Kidney glomerular epithelial cell (primary cell): ENCODE measurements at regions not wholly inside any gene's neighbourhood (a gene's known extent, or its start where the extent isn't known, plus 50 kb on each side); places are given as distances from the start of the nearest gene placed in this dataset.
"Not testable (repeated sequence)": the region's sequence is repeated elsewhere in the genome, so short reads cannot be mapped to it uniquely, and the experiment has no call there.

Experiments
- DNase-seq: peaks from one replicate; lab custom pipeline; 2025; lab: John Stamatoyannopoulos, UW

GRCh38 chr1:190000365-190000872, 477.2 kb downstream of the BRINP3 start:
- DNase-seq: no peak

GRCh38 chr1:190001187-190001586, 476.5 kb downstream of the BRINP3 start:
- no peak for DNase-seq

- no peak for DNase-seq
Observed at GRCh38 chr1:190003376-190003775, 474.3 kb downstream of the BRINP3 start.

GRCh38 chr1:190011585-190011984, 466.1 kb downstream of the BRINP3 start:
- no peak for DNase-seq

GRCh38 chr1:190019151-190019550, 458.5 kb downstream of the BRINP3 start:
- DNase-seq: not testable (repeated sequence)

GRCh38 chr1:190019717-190020116, 457.9 kb downstream of the BRINP3 start:
- no peak for DNase-seq

GRCh38 chr1:190022709-190023108, 455.0 kb downstream of the BRINP3 start:
- no peak for DNase-seq

GRCh38 chr1:190029441-190029840, 448.2 kb downstream of the BRINP3 start:
- no peak for DNase-seq

GRCh38 chr1:190043655-190044054, 434.0 kb downstream of the BRINP3 start:
- DNase-seq: no peak

- no peak for DNase-seq
Observed at GRCh38 chr1:190046231-190046630, 431.4 kb downstream of the BRINP3 start.
